A549 (cell line): ENCODE measurements at regions not wholly inside any gene's neighbourhood (a gene's known extent, or its start where the extent isn't known, plus 50 kb on each side); places are given as distances from the start of the nearest gene placed in this dataset.

Experiments
- CTCF ChIP-seq: fragments of >200 bp; sonication (Bioruptor Twin); formaldehyde crosslinking; IDR thresholded peaks from 3 replicates; pipeline ENCODE4 v1.5.1; 2016
- EP300 ChIP-seq, 2 experiments: fragments of >200 bp; sonication (Bioruptor Twin); formaldehyde crosslinking; IDR thresholded peaks; 2 replicates in 1 of 2; 3 replicates in 1 of 2; pipeline ENCODE4 v1.6.1; 2016 to 2017
- MAX ChIP-seq: IDR thresholded peaks from 2 replicates; pipeline ENCODE4 v1.6.1; 2012
- POLR2A ChIP-seq: IDR thresholded peaks from 2 replicates; pipeline ENCODE4 v1.6.1; 2012; ENCODE audit warnings: mild to moderate bottlenecking, low read length
- RAD21 ChIP-seq, 2 experiments: fragments of >200 bp in 1 of 2; sonication (Bioruptor Twin) in 1 of 2; formaldehyde crosslinking in 1 of 2; IDR thresholded peaks in 1 of 2; conservative IDR thresholded peaks in 1 of 2; 2 replicates in 1 of 2; 3 replicates in 1 of 2; pipeline ENCODE4 v1.6.1; 2012 to 2018; ENCODE audit warnings: inconsistent platforms in 1 of 2
- REST ChIP-seq: fragments of 200-600 bp; sonication (generic); IDR thresholded peaks from 2 replicates; pipeline ENCODE4 v1.6.1; 2016; ENCODE audit warnings: antibody characterized with exemption, mild to moderate bottlenecking, moderate library complexity

- TF ChIP-seq MAX: no peak
- TF ChIP-seq CTCF: no peak
- no peak for TF ChIP-seq POLR2A
- TF ChIP-seq RAD21 (conservative IDR thresholded peaks at IDR 0.05 in 1 of 2, IDR thresholded peaks at IDR 0.05 in 1 of 2): no peak
- no peak for TF ChIP-seq EP300 (IDR thresholded peaks at IDR 0.05)
- no peak for TF ChIP-seq REST
These were observed 148.5 kb downstream of the EDN3 start for GRCh38 chr20:59448851-59449444.
